ENCODE measurements at regions not wholly inside any gene's neighbourhood (a gene's known extent, or its start where the extent isn't known, plus 50 kb on each side); places are given as distances from the start of the nearest gene placed in this dataset.

DNA sequence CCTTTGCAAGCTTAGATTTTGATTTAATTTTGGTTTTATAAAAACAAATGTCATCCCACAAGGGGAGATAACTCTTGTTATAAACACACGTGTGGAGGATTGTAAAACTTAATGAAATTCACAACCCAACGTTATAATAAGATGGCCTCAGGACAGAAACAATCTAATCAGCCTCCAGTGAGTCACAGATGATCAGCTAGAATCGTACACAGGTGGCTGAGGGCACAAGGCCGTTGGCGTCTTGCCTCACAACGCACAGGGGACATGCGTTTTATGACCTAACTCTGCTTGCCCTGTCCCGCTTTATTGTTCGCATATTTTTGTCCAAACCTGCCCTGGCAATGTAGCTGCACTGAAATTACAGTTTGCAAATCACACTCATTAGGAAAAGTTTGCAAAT, 121.9 kb upstream of the PDZRN3 start:
- POLR2A ChIA-PET = no interaction called here
- no peak for TF ChIP-seq CTCF (IDR thresholded peaks at IDR 0.05; ENCODE audit: control extremely low read depth, extremely low read depth, low read depth, missing control alignments)
- CTCF ChIA-PET = no interaction called here
- no peak for DNase-seq (ENCODE audit: extremely low spot score)

- POLR2A ChIA-PET = no interaction called here
- CTCF ChIA-PET = interaction anchor here (0.9 kb wide), 1 partner anchor 12 kb away, joined by 3 read pairs; no protein-coding TSS in a partner anchor
- TF ChIP-seq CTCF (IDR thresholded peaks at IDR 0.05; ENCODE audit: control extremely low read depth, extremely low read depth, low read depth, missing control alignments) = no peak
- no peak for DNase-seq (ENCODE audit: extremely low spot score)
Measured at GRCh38 chr3:73745526-73746191, 120.9 kb upstream of the PDZRN3 start.

DNA sequence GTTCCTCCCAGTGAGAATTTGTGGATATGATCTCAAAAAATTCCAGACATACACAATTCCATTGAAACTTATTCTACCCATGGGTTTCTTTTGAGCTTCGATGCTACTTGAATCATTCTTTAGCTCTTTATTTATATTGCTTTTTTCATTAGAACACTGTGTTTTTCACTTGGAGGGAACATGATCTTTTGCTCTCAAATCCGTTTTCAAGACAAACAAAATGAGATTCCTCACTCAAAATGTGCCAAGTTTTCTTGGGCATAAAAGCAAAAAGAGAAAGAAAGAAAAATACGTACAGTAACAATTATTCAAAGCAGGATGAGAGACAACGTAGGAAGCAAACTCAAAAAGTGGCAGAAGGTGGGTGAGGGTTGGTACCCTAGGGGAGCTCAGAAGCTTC, 118.8 kb upstream of the PDZRN3 start:
- no peak for DNase-seq (ENCODE audit: extremely low spot score)
- ChIA-PET POLR2A (no interaction called here), CTCF (interaction anchor here (0.8 kb wide), 1 partner anchor 12 kb away, joined by 3 read pairs; no protein-coding TSS in a partner anchor)
- no peak for TF ChIP-seq CTCF (IDR thresholded peaks at IDR 0.05; ENCODE audit: control extremely low read depth, extremely low read depth, low read depth, missing control alignments)

- CTCF ChIA-PET = no interaction called here
- no peak for TF ChIP-seq CTCF (IDR thresholded peaks at IDR 0.05; ENCODE audit: control extremely low read depth, extremely low read depth, low read depth, missing control alignments)
- DNase-seq (ENCODE audit: extremely low spot score) = no peak
- POLR2A ChIA-PET = no interaction called here
Measured at GRCh38 chr3:73739791-73740453, 115.2 kb upstream of the PDZRN3 start.

- no peak for DNase-seq (ENCODE audit: extremely low spot score)
- ChIA-PET CTCF (no interaction called here), POLR2A (no interaction called here)
- no peak for TF ChIP-seq CTCF (IDR thresholded peaks at IDR 0.05; ENCODE audit: control extremely low read depth, extremely low read depth, low read depth, missing control alignments)
Measured at GRCh38 chr3:73738711-73739110, 114.0 kb upstream of the PDZRN3 start.

GRCh38 chr3:73734211-73735089, 109.7 kb upstream of the PDZRN3 start:
- ChIA-PET CTCF (no interaction called here), POLR2A (no interaction called here)
- TF ChIP-seq CTCF (IDR thresholded peaks at IDR 0.05; ENCODE audit: control extremely low read depth, extremely low read depth, low read depth, missing control alignments) = no peak
- no peak for DNase-seq (ENCODE audit: extremely low spot score)

All from GM10248 (cell line).